ENCODE measurements at regions not wholly inside any gene's neighbourhood (a gene's known extent, or its start where the extent isn't known, plus 50 kb on each side); places are given as distances from the start of the nearest gene placed in this dataset.

DNA sequence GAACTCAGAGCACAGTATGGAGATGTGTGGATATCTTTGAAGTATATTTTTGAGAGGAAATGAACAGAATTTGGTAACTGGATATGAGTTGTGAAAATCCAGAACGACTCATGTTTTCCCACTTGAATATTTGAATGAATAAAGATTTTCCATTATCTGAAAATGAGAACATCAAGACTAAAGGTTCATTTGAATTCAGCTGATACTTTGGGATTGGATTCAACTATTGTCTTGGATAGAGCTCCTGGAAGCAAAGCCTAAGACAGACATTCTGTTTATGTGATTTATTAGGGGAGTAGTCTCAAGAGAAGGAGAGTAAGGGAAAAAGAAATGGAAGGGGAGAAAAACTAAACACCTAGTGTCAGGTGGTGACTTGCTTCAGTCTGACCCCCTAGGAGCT, 256.0 kb upstream of the LYPLAL1 start:
- TF ChIP-seq, protein P1, sequence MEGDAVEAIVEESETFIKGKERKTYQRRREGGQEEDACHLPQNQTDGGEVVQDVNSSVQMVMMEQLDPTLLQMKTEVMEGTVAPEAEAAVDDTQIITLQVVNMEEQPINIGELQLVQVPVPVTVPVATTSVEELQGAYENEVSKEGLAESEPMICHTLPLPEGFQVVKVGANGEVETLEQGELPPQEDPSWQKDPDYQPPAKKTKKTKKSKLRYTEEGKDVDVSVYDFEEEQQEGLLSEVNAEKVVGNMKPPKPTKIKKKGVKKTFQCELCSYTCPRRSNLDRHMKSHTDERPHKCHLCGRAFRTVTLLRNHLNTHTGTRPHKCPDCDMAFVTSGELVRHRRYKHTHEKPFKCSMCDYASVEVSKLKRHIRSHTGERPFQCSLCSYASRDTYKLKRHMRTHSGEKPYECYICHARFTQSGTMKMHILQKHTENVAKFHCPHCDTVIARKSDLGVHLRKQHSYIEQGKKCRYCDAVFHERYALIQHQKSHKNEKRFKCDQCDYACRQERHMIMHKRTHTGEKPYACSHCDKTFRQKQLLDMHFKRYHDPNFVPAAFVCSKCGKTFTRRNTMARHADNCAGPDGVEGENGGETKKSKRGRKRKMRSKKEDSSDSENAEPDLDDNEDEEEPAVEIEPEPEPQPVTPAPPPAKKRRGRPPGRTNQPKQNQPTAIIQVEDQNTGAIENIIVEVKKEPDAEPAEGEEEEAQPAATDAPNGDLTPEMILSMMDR (IDR thresholded peaks at IDR 0.05; ENCODE audit: low read depth, low read length), result no peak
- TF ChIP-seq, protein P2, sequence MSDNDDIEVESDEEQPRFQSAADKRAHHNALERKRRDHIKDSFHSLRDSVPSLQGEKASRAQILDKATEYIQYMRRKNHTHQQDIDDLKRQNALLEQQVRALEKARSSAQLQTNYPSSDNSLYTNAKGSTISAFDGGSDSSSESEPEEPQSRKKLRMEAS (IDR thresholded peaks at IDR 0.05; ENCODE audit: low read depth, low read length), result no peak
- no peak for TF ChIP-seq POLR2A (IDR thresholded peaks at IDR 0.05; ENCODE audit: extremely low read depth, insufficient read length)
- TF ChIP-seq MYC (IDR thresholded peaks at IDR 0.05; ENCODE audit: low read depth, low read length), result no peak

Measured in NB4 (cell line).